GM23338 (cell line): ENCODE measurements at regions not wholly inside any gene's neighbourhood (a gene's known extent, or its start where the extent isn't known, plus 50 kb on each side); places are given as distances from the start of the nearest gene placed in this dataset.

ENCODE experiments used
- ATAC-seq: fragments of 200-7000 bp; cut with Tn5 transposase; 3 replicates; pipeline ENCODE4 v1.9.1; 2020
- DNase-seq: peaks from one replicate; pipeline ENCODE4 v3.0.0-alpha.2; 2015; ENCODE audit warnings: low spot score
- H2AFZ ChIP-seq: fragments of 200-600 bp; sonication (generic); 2 replicates; pipeline ENCODE4 v1.8.0; 2016; ENCODE audit warnings: antibody characterized with exemption, mild to moderate bottlenecking, moderate library complexity
- H3F3A ChIP-seq: fragments of 200-600 bp; sonication (generic); replicated peaks from 2 replicates; pipeline ENCODE4 v1.8.0; 2017; ENCODE audit warnings: antibody characterized with exemption, mixed run types, low read depth
- H3K27ac ChIP-seq: fragments of 200-600 bp; sonication (generic); 2 replicates; pipeline ENCODE4 v1.6.1; 2016; ENCODE audit warnings: low read depth
- H3K27me3 ChIP-seq: fragments of 200-600 bp; sonication (generic); 2 replicates; pipeline ENCODE4 v1.8.0; 2016; ENCODE audit warnings: mild to moderate bottlenecking, mixed run types, moderate library complexity; ENCODE audit not compliant: insufficient read depth
- H3K36me3 ChIP-seq: fragments of 200-600 bp; sonication (generic); 2 replicates; pipeline ENCODE4 v1.8.0; 2016; ENCODE audit warnings: mild to moderate bottlenecking; ENCODE audit not compliant: insufficient read depth
- H3K4me1 ChIP-seq: fragments of 200-600 bp; sonication (generic); 2 replicates; pipeline ENCODE4 v1.8.0; 2016; ENCODE audit warnings: mild to moderate bottlenecking, moderate library complexity; ENCODE audit not compliant: insufficient read depth
- H3K4me2 ChIP-seq: fragments of 200-600 bp; sonication (generic); 2 replicates; pipeline ENCODE4 v1.7.1; 2017; ENCODE audit warnings: mixed run types
- H3K4me3 ChIP-seq: fragments of 200-600 bp; sonication (generic); 2 replicates; pipeline ENCODE4 v1.6.1; 2016; ENCODE audit warnings: mixed run types
- H3K79me2 ChIP-seq: fragments of 200-600 bp; sonication (generic); replicated peaks from 2 replicates; pipeline ENCODE4 v1.8.0; 2017; ENCODE audit warnings: mild to moderate bottlenecking; ENCODE audit not compliant: insufficient read depth
- H3K9me2 ChIP-seq: fragments of 200-600 bp; sonication (generic); 2 replicates; pipeline ENCODE4 v1.8.0; 2017; ENCODE audit not compliant: insufficient read depth
- H4K20me1 ChIP-seq: fragments of 200-600 bp; sonication (generic); replicated peaks from 2 replicates; pipeline ENCODE4 v1.8.0; 2017; ENCODE audit warnings: mild to moderate bottlenecking; ENCODE audit not compliant: insufficient read depth
- H3K27ac Mint-ChIP-seq: 2 replicates; pipeline ENCODE4 v1.8.0; 2020; ENCODE audit warnings: inconsistent platforms, mild to moderate bottlenecking, moderate library complexity, mixed read lengths
- H3K27me3 Mint-ChIP-seq: 3 replicates; pipeline ENCODE4 v1.8.0; 2022; ENCODE audit warnings: low read depth, mild to moderate bottlenecking, moderate library complexity, mixed read lengths, inconsistent platforms; ENCODE audit not compliant: insufficient read depth, poor library complexity
- H3K36me3 Mint-ChIP-seq: 3 replicates; pipeline ENCODE4 v1.8.0; 2021; ENCODE audit warnings: low read depth, mild to moderate bottlenecking, inconsistent platforms, moderate library complexity, mixed read lengths
- H3K4me1 Mint-ChIP-seq: 3 replicates; pipeline ENCODE4 v1.8.0; 2020; ENCODE audit warnings: mild to moderate bottlenecking, inconsistent platforms, mixed read lengths
- H3K4me3 Mint-ChIP-seq: 3 replicates; pipeline ENCODE4 v1.8.0; 2021; ENCODE audit warnings: moderate library complexity, mild to moderate bottlenecking, inconsistent platforms, mixed read lengths
- H3K9me3 Mint-ChIP-seq: 3 replicates; pipeline ENCODE4 v1.8.0; 2020; ENCODE audit warnings: moderate library complexity, mild to moderate bottlenecking, inconsistent platforms, mixed read lengths
- CREB1 ChIP-seq: fragments of 250-450 bp; sonication (Bioruptor Pico); IDR thresholded peaks from 2 replicates; pipeline ENCODE4 v1.5.0; 2020; ENCODE audit warnings: low read depth, mild to moderate bottlenecking, moderate library complexity
- EZH2 ChIP-seq: fragments of 200-600 bp; sonication (generic); IDR thresholded peaks from one replicate; pipeline ENCODE4 v1.8.0; 2017; ENCODE audit warnings: antibody characterized with exemption, mild to moderate bottlenecking, low read depth; ENCODE audit not compliant: unreplicated experiment
- EZH2phosphoT487 ChIP-seq: fragments of 200-600 bp; sonication (generic); IDR thresholded peaks from one replicate; pipeline ENCODE4 v1.8.1; 2018; ENCODE audit warnings: antibody characterized with exemption; ENCODE audit not compliant: unreplicated experiment
- JUNB ChIP-seq: IDR thresholded peaks from one replicate; pipeline ENCODE4 v1.6.1; 2016; ENCODE audit warnings: antibody characterized with exemption; ENCODE audit not compliant: unreplicated experiment
- NANOG ChIP-seq: IDR thresholded peaks from 2 replicates; pipeline ENCODE4 v1.6.1; 2016; ENCODE audit warnings: antibody characterized with exemption, borderline replicate concordance
- POLR2AphosphoS5 ChIP-seq: IDR thresholded peaks from 2 replicates; pipeline ENCODE4 v1.6.1; 2016; ENCODE audit warnings: antibody characterized with exemption, low read depth
- STAT1 ChIP-seq: IDR thresholded peaks from one replicate; pipeline ENCODE4 v1.6.1; 2016; ENCODE audit warnings: antibody characterized with exemption; ENCODE audit not compliant: unreplicated experiment
- ZNF114 ChIP-seq: fragments of 250-450 bp; sonication (Bioruptor Pico); IDR thresholded peaks from 2 replicates; pipeline ENCODE4 v1.5.0; 2020; ENCODE audit warnings: mild to moderate bottlenecking, moderate library complexity
- TF ChIP-seq, protein P1 (sequence below): IDR thresholded peaks from 2 replicates; pipeline ENCODE4 v1.6.1; 2016; ENCODE audit warnings: antibody characterized with exemption
- TF ChIP-seq, protein P2 (sequence below): fragments of 250-450 bp; sonication (Bioruptor Pico); IDR thresholded peaks from 2 replicates; pipeline ENCODE4 v1.5.0; 2020; ENCODE audit warnings: mild to moderate bottlenecking, moderate library complexity
- TF ChIP-seq, protein P3 (sequence below), 2 experiments: fragments of 200-600 bp in 1 of 2; sonication (generic) in 1 of 2; conservative IDR thresholded peaks; 2 replicates each; pipeline versions ENCODE4 v1.5.1 to v1.6.1; 2016 to 2017; ENCODE audit warnings: antibody characterized with exemption in 2 of 2, low read depth in 2 of 2, mild to moderate bottlenecking in 2 of 2, moderate library complexity in 1 of 2
- TF ChIP-seq, protein P4 (sequence below): IDR thresholded peaks from one replicate; pipeline ENCODE4 v1.6.1; 2018; ENCODE audit warnings: antibody characterized with exemption; ENCODE audit not compliant: unreplicated experiment

DNA sequence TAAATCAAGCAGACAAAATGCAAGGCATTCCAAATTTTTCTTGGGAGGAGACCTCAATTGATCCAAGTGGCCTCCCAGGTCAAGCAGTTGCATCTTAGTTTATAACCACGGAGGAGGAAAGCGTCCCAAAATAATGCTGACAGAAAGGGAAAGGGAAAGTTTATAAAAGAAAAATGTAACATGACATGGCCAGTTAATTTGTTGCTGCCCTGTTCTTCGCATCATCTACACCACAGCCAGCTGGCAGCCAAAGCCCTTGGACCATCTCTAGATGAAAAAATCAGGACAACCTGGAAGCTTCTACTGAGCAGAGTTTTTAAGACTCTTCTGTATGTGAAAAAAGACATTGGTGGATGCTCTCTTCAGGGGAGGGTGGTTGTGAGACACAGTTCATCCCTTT, 128.8 kb upstream of the FBXL7 start (continued):
- TF ChIP-seq, protein P1, sequence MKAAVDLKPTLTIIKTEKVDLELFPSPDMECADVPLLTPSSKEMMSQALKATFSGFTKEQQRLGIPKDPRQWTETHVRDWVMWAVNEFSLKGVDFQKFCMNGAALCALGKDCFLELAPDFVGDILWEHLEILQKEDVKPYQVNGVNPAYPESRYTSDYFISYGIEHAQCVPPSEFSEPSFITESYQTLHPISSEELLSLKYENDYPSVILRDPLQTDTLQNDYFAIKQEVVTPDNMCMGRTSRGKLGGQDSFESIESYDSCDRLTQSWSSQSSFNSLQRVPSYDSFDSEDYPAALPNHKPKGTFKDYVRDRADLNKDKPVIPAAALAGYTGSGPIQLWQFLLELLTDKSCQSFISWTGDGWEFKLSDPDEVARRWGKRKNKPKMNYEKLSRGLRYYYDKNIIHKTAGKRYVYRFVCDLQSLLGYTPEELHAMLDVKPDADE: no peak

DNA sequence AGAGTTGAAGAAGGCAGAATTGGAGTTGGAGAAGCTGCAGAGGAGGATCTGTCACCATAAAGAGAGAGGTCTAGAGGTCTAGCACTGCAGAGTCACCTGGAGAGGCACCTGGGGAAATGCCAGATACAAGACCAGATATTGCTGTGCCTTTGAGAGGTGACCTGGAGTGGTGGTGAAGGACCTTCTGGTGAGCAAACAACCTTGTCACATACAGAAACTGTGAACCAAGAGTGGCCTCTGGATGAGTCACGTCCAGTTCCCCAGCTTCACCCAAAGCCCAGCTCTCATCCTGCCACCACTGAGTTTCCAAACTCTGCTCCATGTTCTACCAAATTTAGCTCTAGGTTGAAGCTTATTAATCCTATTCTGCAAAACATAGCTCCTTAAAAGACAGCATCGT, 131.1 kb upstream of the FBXL7 start:
- Mint-ChIP-seq H3K9me3 (no peaks in the 10 kb centered on the region; the same call in 2 of the 3 replicates), H3K4me3 (no peak overlapping the region), H3K36me3 (no peaks in the 10 kb centered on the region), H3K4me1 (peaks cover under 1% of the 10 kb centered on the region; the same call in 2 of the 3 replicates), H3K27me3 (no peaks in the 10 kb centered on the region), H3K27ac (no peak overlapping the region)
- no peak overlapping the region for H3K4me3 ChIP-seq
- H3K79me2 ChIP-seq: no peaks in the 10 kb centered on the region
- H3K4me2 ChIP-seq: no peak overlapping the region
- TF ChIP-seq, protein P2, sequence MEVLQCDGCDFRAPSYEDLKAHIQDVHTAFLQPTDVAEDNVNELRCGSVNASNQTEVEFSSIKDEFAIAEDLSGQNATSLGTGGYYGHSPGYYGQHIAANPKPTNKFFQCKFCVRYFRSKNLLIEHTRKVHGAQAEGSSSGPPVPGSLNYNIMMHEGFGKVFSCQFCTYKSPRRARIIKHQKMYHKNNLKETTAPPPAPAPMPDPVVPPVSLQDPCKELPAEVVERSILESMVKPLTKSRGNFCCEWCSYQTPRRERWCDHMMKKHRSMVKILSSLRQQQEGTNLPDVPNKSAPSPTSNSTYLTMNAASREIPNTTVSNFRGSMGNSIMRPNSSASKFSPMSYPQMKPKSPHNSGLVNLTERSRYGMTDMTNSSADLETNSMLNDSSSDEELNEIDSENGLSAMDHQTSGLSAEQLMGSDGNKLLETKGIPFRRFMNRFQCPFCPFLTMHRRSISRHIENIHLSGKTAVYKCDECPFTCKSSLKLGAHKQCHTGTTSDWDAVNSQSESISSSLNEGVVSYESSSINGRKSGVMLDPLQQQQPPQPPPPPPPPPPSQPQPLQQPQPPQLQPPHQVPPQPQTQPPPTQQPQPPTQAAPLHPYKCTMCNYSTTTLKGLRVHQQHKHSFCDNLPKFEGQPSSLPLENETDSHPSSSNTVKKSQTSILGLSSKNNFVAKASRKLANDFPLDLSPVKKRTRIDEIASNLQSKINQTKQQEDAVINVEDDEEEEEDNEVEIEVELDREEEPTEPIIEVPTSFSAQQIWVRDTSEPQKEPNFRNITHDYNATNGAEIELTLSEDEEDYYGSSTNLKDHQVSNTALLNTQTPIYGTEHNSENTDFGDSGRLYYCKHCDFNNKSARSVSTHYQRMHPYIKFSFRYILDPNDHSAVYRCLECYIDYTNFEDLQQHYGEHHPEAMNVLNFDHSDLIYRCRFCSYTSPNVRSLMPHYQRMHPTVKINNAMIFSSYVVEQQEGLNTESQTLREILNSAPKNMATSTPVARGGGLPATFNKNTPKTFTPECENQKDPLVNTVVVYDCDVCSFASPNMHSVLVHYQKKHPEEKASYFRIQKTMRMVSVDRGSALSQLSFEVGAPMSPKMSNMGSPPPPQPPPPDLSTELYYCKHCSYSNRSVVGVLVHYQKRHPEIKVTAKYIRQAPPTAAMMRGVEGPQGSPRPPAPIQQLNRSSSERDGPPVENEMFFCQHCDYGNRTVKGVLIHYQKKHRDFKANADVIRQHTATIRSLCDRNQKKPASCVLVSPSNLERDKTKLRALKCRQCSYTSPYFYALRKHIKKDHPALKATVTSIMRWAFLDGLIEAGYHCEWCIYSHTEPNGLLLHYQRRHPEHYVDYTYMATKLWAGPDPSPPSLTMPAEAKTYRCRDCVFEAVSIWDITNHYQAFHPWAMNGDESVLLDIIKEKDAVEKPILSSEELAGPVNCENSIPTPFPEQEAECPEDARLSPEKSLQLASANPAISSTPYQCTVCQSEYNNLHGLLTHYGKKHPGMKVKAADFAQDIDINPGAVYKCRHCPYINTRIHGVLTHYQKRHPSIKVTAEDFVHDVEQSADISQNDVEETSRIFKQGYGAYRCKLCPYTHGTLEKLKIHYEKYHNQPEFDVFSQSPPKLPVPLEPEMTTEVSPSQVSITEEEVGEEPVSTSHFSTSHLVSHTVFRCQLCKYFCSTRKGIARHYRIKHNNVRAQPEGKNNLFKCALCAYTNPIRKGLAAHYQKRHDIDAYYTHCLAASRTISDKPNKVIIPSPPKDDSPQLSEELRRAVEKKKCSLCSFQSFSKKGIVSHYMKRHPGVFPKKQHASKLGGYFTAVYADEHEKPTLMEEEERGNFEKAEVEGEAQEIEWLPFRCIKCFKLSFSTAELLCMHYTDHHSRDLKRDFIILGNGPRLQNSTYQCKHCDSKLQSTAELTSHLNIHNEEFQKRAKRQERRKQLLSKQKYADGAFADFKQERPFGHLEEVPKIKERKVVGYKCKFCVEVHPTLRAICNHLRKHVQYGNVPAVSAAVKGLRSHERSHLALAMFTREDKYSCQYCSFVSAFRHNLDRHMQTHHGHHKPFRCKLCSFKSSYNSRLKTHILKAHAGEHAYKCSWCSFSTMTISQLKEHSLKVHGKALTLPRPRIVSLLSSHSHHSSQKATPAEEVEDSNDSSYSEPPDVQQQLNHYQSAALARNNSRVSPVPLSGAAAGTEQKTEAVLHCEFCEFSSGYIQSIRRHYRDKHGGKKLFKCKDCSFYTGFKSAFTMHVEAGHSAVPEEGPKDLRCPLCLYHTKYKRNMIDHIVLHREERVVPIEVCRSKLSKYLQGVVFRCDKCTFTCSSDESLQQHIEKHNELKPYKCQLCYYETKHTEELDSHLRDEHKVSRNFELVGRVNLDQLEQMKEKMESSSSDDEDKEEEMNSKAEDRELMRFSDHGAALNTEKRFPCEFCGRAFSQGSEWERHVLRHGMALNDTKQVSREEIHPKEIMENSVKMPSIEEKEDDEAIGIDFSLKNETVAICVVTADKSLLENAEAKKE: no peak
- TF ChIP-seq NANOG (no peak), EZH2phosphoT487 (no peak), POLR2AphosphoS5 (no peak), ZNF114 (CRISPR knock-in tag) (no peak), CREB1 (no peak), JUNB (no peak), EZH2 (no peak), STAT1 (no peak)
- TF ChIP-seq, protein P3, sequence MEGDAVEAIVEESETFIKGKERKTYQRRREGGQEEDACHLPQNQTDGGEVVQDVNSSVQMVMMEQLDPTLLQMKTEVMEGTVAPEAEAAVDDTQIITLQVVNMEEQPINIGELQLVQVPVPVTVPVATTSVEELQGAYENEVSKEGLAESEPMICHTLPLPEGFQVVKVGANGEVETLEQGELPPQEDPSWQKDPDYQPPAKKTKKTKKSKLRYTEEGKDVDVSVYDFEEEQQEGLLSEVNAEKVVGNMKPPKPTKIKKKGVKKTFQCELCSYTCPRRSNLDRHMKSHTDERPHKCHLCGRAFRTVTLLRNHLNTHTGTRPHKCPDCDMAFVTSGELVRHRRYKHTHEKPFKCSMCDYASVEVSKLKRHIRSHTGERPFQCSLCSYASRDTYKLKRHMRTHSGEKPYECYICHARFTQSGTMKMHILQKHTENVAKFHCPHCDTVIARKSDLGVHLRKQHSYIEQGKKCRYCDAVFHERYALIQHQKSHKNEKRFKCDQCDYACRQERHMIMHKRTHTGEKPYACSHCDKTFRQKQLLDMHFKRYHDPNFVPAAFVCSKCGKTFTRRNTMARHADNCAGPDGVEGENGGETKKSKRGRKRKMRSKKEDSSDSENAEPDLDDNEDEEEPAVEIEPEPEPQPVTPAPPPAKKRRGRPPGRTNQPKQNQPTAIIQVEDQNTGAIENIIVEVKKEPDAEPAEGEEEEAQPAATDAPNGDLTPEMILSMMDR (conservative IDR thresholded peaks at IDR 0.05; ENCODE audit: low read depth in 2 of 2): no peak
- TF ChIP-seq, protein P4, sequence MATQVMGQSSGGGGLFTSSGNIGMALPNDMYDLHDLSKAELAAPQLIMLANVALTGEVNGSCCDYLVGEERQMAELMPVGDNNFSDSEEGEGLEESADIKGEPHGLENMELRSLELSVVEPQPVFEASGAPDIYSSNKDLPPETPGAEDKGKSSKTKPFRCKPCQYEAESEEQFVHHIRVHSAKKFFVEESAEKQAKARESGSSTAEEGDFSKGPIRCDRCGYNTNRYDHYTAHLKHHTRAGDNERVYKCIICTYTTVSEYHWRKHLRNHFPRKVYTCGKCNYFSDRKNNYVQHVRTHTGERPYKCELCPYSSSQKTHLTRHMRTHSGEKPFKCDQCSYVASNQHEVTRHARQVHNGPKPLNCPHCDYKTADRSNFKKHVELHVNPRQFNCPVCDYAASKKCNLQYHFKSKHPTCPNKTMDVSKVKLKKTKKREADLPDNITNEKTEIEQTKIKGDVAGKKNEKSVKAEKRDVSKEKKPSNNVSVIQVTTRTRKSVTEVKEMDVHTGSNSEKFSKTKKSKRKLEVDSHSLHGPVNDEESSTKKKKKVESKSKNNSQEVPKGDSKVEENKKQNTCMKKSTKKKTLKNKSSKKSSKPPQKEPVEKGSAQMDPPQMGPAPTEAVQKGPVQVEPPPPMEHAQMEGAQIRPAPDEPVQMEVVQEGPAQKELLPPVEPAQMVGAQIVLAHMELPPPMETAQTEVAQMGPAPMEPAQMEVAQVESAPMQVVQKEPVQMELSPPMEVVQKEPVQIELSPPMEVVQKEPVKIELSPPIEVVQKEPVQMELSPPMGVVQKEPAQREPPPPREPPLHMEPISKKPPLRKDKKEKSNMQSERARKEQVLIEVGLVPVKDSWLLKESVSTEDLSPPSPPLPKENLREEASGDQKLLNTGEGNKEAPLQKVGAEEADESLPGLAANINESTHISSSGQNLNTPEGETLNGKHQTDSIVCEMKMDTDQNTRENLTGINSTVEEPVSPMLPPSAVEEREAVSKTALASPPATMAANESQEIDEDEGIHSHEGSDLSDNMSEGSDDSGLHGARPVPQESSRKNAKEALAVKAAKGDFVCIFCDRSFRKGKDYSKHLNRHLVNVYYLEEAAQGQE: no peak
- TF ChIP-seq, protein P1: no peak
- H3K9me2 ChIP-seq: no peaks in the 10 kb centered on the region; the same call in none of the 2 replicates
- H3F3A ChIP-seq: no peaks in the 10 kb centered on the region
- ATAC-seq (no peak), DNase-seq (no peak)
- H3K27me3 ChIP-seq: no peaks in the 10 kb centered on the region
- no peaks in the 10 kb centered on the region for H4K20me1 ChIP-seq
- H3K27ac ChIP-seq: no peak overlapping the region
- no peaks in the 10 kb centered on the region for H3K36me3 ChIP-seq
- H2AFZ ChIP-seq: no peak overlapping the region
- no peaks in the 10 kb centered on the region for H3K4me1 ChIP-seq
